Calu3 (cell line): ENCODE measurements at regions not wholly inside any gene's neighbourhood (a gene's known extent, or its start where the extent isn't known, plus 50 kb on each side); places are given as distances from the start of the nearest gene placed in this dataset.

Experiments
- BruUV-seq: library from RNA; stranded (reverse); fragments of 400-500 nt; replicated peaks from 2 replicates; lab custom pipeline; 2021; lab: Mats Ljungman, UMichigan
- CTCF ChIA-PET: fragments of 300-600 bp; sonication (Branson Sonifier 250); formaldehyde crosslinking; loops from one replicate; lab custom pipeline; 2022; ENCODE audit warnings: antibody characterized with exemption; lab: Charles Lee
- DNase-seq: peaks from one replicate; pipeline ENCODE4 v3.0.0; 2022
- H3K27ac Mint-ChIP-seq: one replicate; pipeline ENCODE4 v1.8.0; 2022; ENCODE audit warnings: mixed read lengths; ENCODE audit not compliant: unreplicated experiment
- H3K27me3 Mint-ChIP-seq: one replicate; pipeline ENCODE4 v1.8.0; 2022; ENCODE audit warnings: mixed read lengths; ENCODE audit not compliant: unreplicated experiment
- H3K36me3 Mint-ChIP-seq: one replicate; pipeline ENCODE4 v1.8.0; 2022; ENCODE audit warnings: mild to moderate bottlenecking, moderate library complexity, mixed read lengths; ENCODE audit not compliant: insufficient read depth, unreplicated experiment
- H3K4me1 Mint-ChIP-seq: one replicate; pipeline ENCODE4 v1.8.0; 2022; ENCODE audit warnings: mild to moderate bottlenecking, low read depth, mixed read lengths; ENCODE audit not compliant: unreplicated experiment
- H3K4me3 Mint-ChIP-seq: one replicate; pipeline ENCODE4 v1.8.0; 2022; ENCODE audit warnings: mild to moderate bottlenecking, low read depth, moderate library complexity, mixed read lengths; ENCODE audit not compliant: unreplicated experiment
- H3K9me3 Mint-ChIP-seq: one replicate; pipeline ENCODE4 v1.8.0; 2022; ENCODE audit warnings: low read depth, mixed read lengths; ENCODE audit not compliant: unreplicated experiment
- intact Hi-C: fragments of 100-400 bp; cut with micrococcal nuclease; formaldehyde crosslinking; loops from one replicate; pipeline ENCODE4 v1.10.0; 2022; ENCODE audit not compliant: unreplicated experiment
- TF ChIP-seq, protein P1 (sequence below): fragments of 200-600 bp; IDR thresholded peaks from one replicate; pipeline ENCODE4 v1.8.0; 2022; ENCODE audit warnings: antibody characterized with exemption; ENCODE audit not compliant: unreplicated experiment

DNA sequence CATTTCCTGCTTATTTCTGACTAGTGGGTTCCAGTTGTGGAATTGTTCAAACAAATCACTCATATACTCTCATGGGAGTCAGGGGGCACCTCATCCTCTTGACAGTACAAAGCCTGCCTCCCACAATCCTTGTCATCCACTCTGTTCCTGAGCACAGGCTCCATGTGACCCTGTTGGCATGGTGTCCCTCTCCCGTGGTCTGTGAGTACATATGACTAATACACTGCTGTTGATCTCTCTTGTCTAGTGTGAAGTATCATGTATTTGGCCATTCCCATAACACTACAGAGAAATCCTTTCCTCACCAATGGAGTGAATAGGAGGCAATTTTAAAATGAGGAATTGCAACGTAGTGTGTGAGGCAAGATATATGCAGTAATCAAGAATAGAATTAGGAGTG is 185.3 kb downstream of the OGFRL1 start:
- Mint-ChIP-seq H3K4me3 (no peak overlapping the region), H3K27ac (no peak overlapping the region), H3K9me3 (peaks cover 10% of the 10 kb centered on the region), H3K27me3 (no peaks in the 10 kb centered on the region), H3K36me3 (no peaks in the 10 kb centered on the region), H3K4me1 (peaks cover 32% of the 10 kb centered on the region)
- intact Hi-C loops, result no loop called here
- TF ChIP-seq, protein P1, sequence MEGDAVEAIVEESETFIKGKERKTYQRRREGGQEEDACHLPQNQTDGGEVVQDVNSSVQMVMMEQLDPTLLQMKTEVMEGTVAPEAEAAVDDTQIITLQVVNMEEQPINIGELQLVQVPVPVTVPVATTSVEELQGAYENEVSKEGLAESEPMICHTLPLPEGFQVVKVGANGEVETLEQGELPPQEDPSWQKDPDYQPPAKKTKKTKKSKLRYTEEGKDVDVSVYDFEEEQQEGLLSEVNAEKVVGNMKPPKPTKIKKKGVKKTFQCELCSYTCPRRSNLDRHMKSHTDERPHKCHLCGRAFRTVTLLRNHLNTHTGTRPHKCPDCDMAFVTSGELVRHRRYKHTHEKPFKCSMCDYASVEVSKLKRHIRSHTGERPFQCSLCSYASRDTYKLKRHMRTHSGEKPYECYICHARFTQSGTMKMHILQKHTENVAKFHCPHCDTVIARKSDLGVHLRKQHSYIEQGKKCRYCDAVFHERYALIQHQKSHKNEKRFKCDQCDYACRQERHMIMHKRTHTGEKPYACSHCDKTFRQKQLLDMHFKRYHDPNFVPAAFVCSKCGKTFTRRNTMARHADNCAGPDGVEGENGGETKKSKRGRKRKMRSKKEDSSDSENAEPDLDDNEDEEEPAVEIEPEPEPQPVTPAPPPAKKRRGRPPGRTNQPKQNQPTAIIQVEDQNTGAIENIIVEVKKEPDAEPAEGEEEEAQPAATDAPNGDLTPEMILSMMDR, result no peak
- CTCF ChIA-PET, result no interaction called here
- no TSS peak for BruUV-seq
- DNase-seq, result peak; percentile 33

DNA sequence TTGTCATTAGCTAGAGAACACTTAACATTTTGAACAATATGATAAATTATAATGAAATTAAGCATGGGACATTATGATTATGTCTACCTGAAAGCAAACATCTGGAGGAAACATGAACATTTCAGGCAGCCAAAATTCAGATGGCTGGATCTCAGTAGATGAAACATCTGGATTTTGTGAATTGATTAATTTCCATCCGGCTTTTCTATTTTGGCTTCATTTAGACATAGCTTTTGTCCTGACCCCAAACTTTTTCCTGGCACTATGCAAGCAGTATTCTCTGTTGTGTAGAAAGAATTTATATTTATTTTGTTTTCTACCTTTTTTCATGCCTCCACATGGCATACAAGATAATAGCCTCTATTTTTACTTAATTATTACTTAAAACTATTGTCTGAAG is 186.3 kb downstream of the OGFRL1 start:
- BruUV-seq, result no TSS peak
- CTCF ChIA-PET, result no interaction called here
- TF ChIP-seq, protein P1, result no peak
- DNase-seq, result no peak
- no peak overlapping the region for H3K4me3 Mint-ChIP-seq
- intact Hi-C loops, result no loop called here
- H3K27ac Mint-ChIP-seq, result no peak overlapping the region
- H3K9me3 Mint-ChIP-seq, result peaks cover 4% of the 10 kb centered on the region
- H3K27me3 Mint-ChIP-seq, result no peaks in the 10 kb centered on the region
- peaks cover 37% of the 10 kb centered on the region for H3K4me1 Mint-ChIP-seq
- no peaks in the 10 kb centered on the region for H3K36me3 Mint-ChIP-seq

DNA sequence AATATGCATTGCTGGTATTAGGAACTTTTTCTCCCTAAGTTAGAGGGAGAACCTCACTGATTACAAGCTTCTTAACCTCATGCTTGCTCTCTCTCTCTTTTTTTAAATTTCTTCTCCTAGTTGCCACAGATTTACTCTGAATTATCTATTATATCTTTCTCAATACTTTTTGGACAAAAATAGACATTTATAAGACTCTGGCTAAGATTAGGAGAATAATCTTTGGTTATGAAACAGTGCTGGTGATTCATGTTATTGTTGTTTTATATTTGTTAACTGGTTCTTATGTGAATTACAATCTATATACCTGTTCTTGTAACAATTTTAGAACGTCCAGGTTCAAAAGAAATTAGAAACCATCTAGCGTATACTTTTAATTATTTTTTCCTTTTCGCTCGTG is 187.8 kb downstream of the OGFRL1 start:
- TF ChIP-seq, protein P1, result no peak
- intact Hi-C loops, result no loop called here
- Mint-ChIP-seq H3K27ac (no peak overlapping the region), H3K9me3 (no peaks in the 10 kb centered on the region), H3K36me3 (no peaks in the 10 kb centered on the region), H3K4me1 (peaks cover 39% of the 10 kb centered on the region), H3K4me3 (no peak overlapping the region), H3K27me3 (no peaks in the 10 kb centered on the region)
- no TSS peak for BruUV-seq
- CTCF ChIA-PET, result no interaction called here
- no peak for DNase-seq

DNA sequence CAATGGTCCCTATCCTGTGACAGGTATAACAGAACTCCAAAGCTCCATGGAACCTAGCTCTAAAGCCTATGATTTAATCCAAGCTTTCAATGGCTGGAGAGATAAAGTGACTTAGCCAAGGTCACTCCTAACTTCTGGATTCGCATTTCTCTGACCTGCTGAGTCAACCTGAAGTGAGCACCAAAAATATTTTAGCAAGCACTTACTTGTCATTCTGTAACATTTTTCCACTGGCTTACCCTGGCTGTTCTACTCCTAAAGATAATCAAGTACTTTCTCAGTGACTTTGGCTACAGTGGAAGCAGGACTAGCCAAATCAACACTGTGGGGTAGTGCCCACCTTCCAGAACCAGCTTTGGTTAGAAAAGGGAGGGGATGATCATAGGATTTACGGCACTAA is 188.3 kb downstream of the OGFRL1 start:
- Mint-ChIP-seq H3K27me3 (no peaks in the 10 kb centered on the region), H3K4me3 (no peak overlapping the region), H3K4me1 (peaks cover 44% of the 10 kb centered on the region), H3K9me3 (no peaks in the 10 kb centered on the region), H3K36me3 (no peaks in the 10 kb centered on the region), H3K27ac (no peak overlapping the region)
- no peak for DNase-seq
- BruUV-seq, result no TSS peak
- TF ChIP-seq, protein P1, result no peak
- intact Hi-C loops, result no loop called here
- CTCF ChIA-PET, result no interaction called here
